A549 (cell line): ENCODE measurements at regions not wholly inside any gene's neighbourhood (a gene's known extent, or its start where the extent isn't known, plus 50 kb on each side); places are given as distances from the start of the nearest gene placed in this dataset.

Source experiments
- ATAC-seq, 2 experiments: fragments of 200-7000 bp in 1 of 2; fragments of >200 bp in 1 of 2; cut with Nextera tagmentation in 1 of 2; cut with Tn5 transposase in 1 of 2; 3 replicates each; pipeline versions ENCODE4 v1.8.0 to v1.9.1; 2018 to 2020; ENCODE audit warnings: mild to moderate bottlenecking in 1 of 2, moderate library complexity in 1 of 2
- CTCF ChIA-PET: fragments of 300-600 bp; sonication (Branson Sonifier 250); formaldehyde crosslinking; extraction: SDS; loops from one replicate; lab custom pipeline; 2021; ENCODE audit warnings: antibody characterized with exemption, inconsistent platforms; lab: Yijun Ruan, JAX
- POLR2A ChIA-PET: fragments of 350-600 bp; formaldehyde crosslinking; extraction: SDS; loops from one replicate; lab custom pipeline; 2021; ENCODE audit warnings: antibody characterized with exemption, inconsistent platforms; lab: Yijun Ruan, JAX
- DNase-seq, 2 experiments: peaks; one replicate each; pipeline versions ENCODE4 v3.0.0 to v3.0.0-alpha.2; 2011 to 2016; ENCODE audit warnings: low read depth in 1 of 2, low spot score in 1 of 2
- FAIRE-seq: peaks from 2 replicates; lab custom pipeline; 2011; peaks lifted over from hg19 to GRCh38; lab: Jason Lieb, UNC
- H3K27ac ChIP-seq, 2 experiments: fragments of >200 bp; sonication (Bioruptor Twin); formaldehyde crosslinking; 3 replicates each; pipeline ENCODE4 v1.5.1; 2016 to 2017
- H3K4me1 ChIP-seq: fragments of >200 bp; sonication (Bioruptor Twin); formaldehyde crosslinking; 3 replicates; pipeline ENCODE4 v1.6.1; 2016
- H3K4me2 ChIP-seq: fragments of >200 bp; sonication (Bioruptor Twin); formaldehyde crosslinking; 3 replicates; pipeline ENCODE4 v1.6.1; 2016
- H3K4me3 ChIP-seq: fragments of >200 bp; sonication (Bioruptor Twin); formaldehyde crosslinking; 3 replicates; pipeline ENCODE4 v1.5.1; 2016
- H3K9me3 ChIP-seq: fragments of >200 bp; sonication (Bioruptor Twin); formaldehyde crosslinking; 3 replicates; pipeline ENCODE4 v1.6.1; 2016
- BHLHE40 ChIP-seq: IDR thresholded peaks from 2 replicates; pipeline ENCODE4 v1.6.1; 2012; ENCODE audit warnings: low read depth, low read length, inconsistent platforms
- CHD4 ChIP-seq: fragments of 200-600 bp; sonication (generic); IDR thresholded peaks from 2 replicates; pipeline ENCODE4 v1.6.1; 2016; ENCODE audit warnings: antibody characterized with exemption, mild to moderate bottlenecking, borderline replicate concordance
- EHF ChIP-seq: fragments of 250-450 bp; sonication (Bioruptor Pico); IDR thresholded peaks from 2 replicates; pipeline ENCODE4 v1.5.0; 2020; ENCODE audit warnings: mild to moderate bottlenecking
- EHMT2 ChIP-seq: fragments of 200-600 bp; sonication (generic); IDR thresholded peaks from 2 replicates; pipeline ENCODE4 v1.6.1; 2016; ENCODE audit warnings: antibody characterized with exemption, low read depth, mild to moderate bottlenecking, moderate library complexity
- FOSL2 ChIP-seq, 2 experiments: fragments of 450-650 bp in 1 of 2; fragments of >200 bp in 1 of 2; sonication (Bioruptor Twin) in 1 of 2; formaldehyde crosslinking; IDR thresholded peaks; 2 replicates each; pipeline versions ENCODE4 v1.5.0 to v1.6.1; 2016 to 2020; ENCODE audit warnings: mild to moderate bottlenecking in 1 of 2, moderate library complexity in 1 of 2
- FOXS1 ChIP-seq: fragments of 250-450 bp; sonication (Bioruptor Pico); IDR thresholded peaks from 2 replicates; pipeline ENCODE4 v1.5.0; 2020; ENCODE audit warnings: mild to moderate bottlenecking, moderate library complexity
- HDAC2 ChIP-seq: fragments of 200-600 bp; sonication (generic); IDR thresholded peaks from 2 replicates; pipeline ENCODE4 v1.6.1; 2016
- HEYL ChIP-seq: fragments of 250-450 bp; sonication (Bioruptor Pico); IDR thresholded peaks from 2 replicates; pipeline ENCODE4 v1.8.0; 2021; ENCODE audit warnings: mild to moderate bottlenecking, moderate library complexity
- HOXB13 ChIP-seq: fragments of 250-450 bp; sonication (Bioruptor Pico); IDR thresholded peaks from 2 replicates; pipeline ENCODE4 v1.5.0; 2020; ENCODE audit warnings: low read depth, mild to moderate bottlenecking, moderate library complexity
- JUN ChIP-seq, 2 experiments: fragments of >200 bp; sonication (Bioruptor Twin); formaldehyde crosslinking; IDR thresholded peaks; 2 replicates in 1 of 2; 3 replicates in 1 of 2; pipeline ENCODE4 v1.6.1; 2016 to 2017
- JUNB ChIP-seq: fragments of >200 bp; sonication (Bioruptor Twin); formaldehyde crosslinking; IDR thresholded peaks from 2 replicates; pipeline ENCODE4 v1.6.1; 2016
- KDM1A ChIP-seq: fragments of 200-600 bp; sonication (generic); IDR thresholded peaks from 2 replicates; pipeline ENCODE4 v1.6.1; 2016; ENCODE audit warnings: low read depth, mild to moderate bottlenecking
- MAFK ChIP-seq: fragments of 450-650 bp; IDR thresholded peaks from 2 replicates; pipeline ENCODE4 v1.6.1; 2014; ENCODE audit not compliant: partially characterized antibody
- MAZ ChIP-seq: fragments of 150-350 bp; IDR thresholded peaks from 2 replicates; pipeline ENCODE4 v1.6.1; 2014; ENCODE audit warnings: antibody characterized with exemption, low read depth, low read length, borderline replicate concordance
- NPAS2 ChIP-seq: fragments of 250-450 bp; sonication (Bioruptor Pico); IDR thresholded peaks from 2 replicates; pipeline ENCODE4 v1.8.0; 2022; ENCODE audit warnings: mild to moderate bottlenecking, moderate library complexity, borderline replicate concordance
- PHF8 ChIP-seq: fragments of 200-600 bp; sonication (generic); IDR thresholded peaks from 2 replicates; pipeline ENCODE4 v1.6.1; 2016; ENCODE audit warnings: low read depth, mild to moderate bottlenecking, antibody characterized with exemption, moderate library complexity, borderline replicate concordance
- POLR2A ChIP-seq: IDR thresholded peaks from 2 replicates; pipeline ENCODE4 v1.6.1; 2012; ENCODE audit warnings: mild to moderate bottlenecking, low read length
- POLR2AphosphoS2 ChIP-seq: conservative IDR thresholded peaks from 2 replicates; pipeline ENCODE4 v1.6.1; 2012; ENCODE audit warnings: low read length, improper control_type of control experiment, inconsistent platforms
- RAD21 ChIP-seq, 2 experiments: fragments of >200 bp in 1 of 2; sonication (Bioruptor Twin) in 1 of 2; formaldehyde crosslinking in 1 of 2; IDR thresholded peaks in 1 of 2; conservative IDR thresholded peaks in 1 of 2; 2 replicates in 1 of 2; 3 replicates in 1 of 2; pipeline ENCODE4 v1.6.1; 2012 to 2018; ENCODE audit warnings: inconsistent platforms in 1 of 2
- TFCP2L1 ChIP-seq: fragments of 250-450 bp; sonication (Bioruptor Pico); IDR thresholded peaks from 2 replicates; pipeline ENCODE4 v1.5.0; 2021; ENCODE audit warnings: mild to moderate bottlenecking
- ZFP36 ChIP-seq: fragments of 450-650 bp; IDR thresholded peaks from 2 replicates; pipeline ENCODE4 v1.6.1; 2014; ENCODE audit warnings: borderline replicate concordance; ENCODE audit not compliant: partially characterized antibody
- ZSCAN20 ChIP-seq: fragments of 250-450 bp; sonication (Bioruptor Pico); IDR thresholded peaks from 2 replicates; pipeline ENCODE4 v1.8.0; 2022; ENCODE audit warnings: mild to moderate bottlenecking, moderate library complexity
- WGBS: methylation state at CpG from one replicate; pipeline ENCODE4 v1.1.6; 2017; ENCODE audit errors: missing lambda C conversion rate; 5-methylcytosine and 5-hydroxymethylcytosine counted together
- TF ChIP-seq, protein P1 (sequence below): fragments of >200 bp; sonication (Bioruptor Twin); formaldehyde crosslinking; IDR thresholded peaks from 2 replicates; pipeline ENCODE4 v1.6.1; 2016
- TF ChIP-seq, protein P2 (sequence below): fragments of >200 bp; sonication (Bioruptor Twin); formaldehyde crosslinking; IDR thresholded peaks from 3 replicates; pipeline ENCODE4 v1.5.1; 2016
- TF ChIP-seq, protein P3 (sequence below): fragments of 150-350 bp; IDR thresholded peaks from 2 replicates; pipeline ENCODE4 v1.6.1; 2014; ENCODE audit warnings: low read depth, mild to moderate bottlenecking, low read length

DNA sequence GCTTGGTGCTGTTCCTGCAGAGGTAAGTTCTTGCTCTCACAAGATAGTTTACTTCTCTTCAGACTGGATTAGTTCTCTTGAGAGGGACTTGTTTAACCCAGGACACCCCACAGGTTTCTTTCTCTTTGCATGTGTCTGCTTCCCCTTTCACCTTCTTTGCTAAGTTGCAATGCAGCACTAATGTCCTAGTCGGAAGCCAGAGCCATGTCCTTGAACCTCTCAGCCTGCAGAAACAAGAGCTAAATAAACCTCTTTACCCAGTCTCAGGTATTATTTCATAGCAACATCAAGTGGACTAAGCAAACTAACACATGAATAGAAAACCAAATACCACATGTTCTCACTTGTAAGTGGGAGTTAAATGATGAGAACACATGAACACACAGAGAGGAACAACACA is 915.2 kb downstream of the NSUN3 start:
- no peak for TF ChIP-seq BHLHE40
- TF ChIP-seq FOXS1 (CRISPR knock-in tag): no peak
- no peak for TF ChIP-seq HOXB13 (CRISPR knock-in tag)
- TF ChIP-seq MAZ: no peak
- TF ChIP-seq HEYL: no peak
- TF ChIP-seq JUN (IDR thresholded peaks at IDR 0.05): no peak
- no peak for TF ChIP-seq ZSCAN20 (CRISPR knock-in tag)
- no peak for TF ChIP-seq ZFP36
- no peak for TF ChIP-seq PHF8
- TF ChIP-seq FOSL2 (IDR thresholded peaks at IDR 0.05): no peak
- TF ChIP-seq FOSL2 (CRISPR knock-in tag; IDR thresholded peaks at IDR 0.05): no peak
- CTCF ChIA-PET: no interaction called here
- WGBS: 67% methylated on average over 1 of the region's 1 CpG

DNA sequence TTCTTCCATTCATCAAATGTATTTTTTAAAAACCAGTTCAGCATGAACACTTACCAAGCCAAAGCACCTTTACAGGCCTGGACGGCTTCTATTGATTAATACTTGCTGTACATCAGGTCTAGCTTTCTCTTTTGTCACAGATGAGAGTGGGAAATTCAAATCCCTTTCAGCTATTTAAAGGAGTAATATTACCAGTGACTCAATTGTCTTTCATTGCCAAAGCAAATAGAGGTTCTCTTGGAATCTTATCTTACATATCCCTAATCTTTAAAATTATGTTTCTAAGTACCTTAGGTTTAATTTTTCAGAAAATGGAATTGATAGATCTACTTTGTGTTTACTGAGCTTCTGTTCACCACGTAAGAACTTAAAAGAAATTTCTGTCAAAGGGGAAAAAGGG is 922.9 kb downstream of the NSUN3 start:
- no peak for ATAC-seq
- POLR2A ChIA-PET: no interaction called here

More for the DNA sequence above, 915.2 kb downstream of the NSUN3 start:
- DNase-seq (no peak), ATAC-seq (no peak), FAIRE-seq (no peak)
- no peaks in the 10 kb centered on the region for H3K9me3 ChIP-seq
- H3K4me1 ChIP-seq: no peaks in the 10 kb centered on the region
- no peak overlapping the region for H3K4me2 ChIP-seq
- POLR2A ChIA-PET: no interaction called here
- no peak overlapping the region for H3K4me3 ChIP-seq
- no peak overlapping the region for H3K27ac ChIP-seq

DNA sequence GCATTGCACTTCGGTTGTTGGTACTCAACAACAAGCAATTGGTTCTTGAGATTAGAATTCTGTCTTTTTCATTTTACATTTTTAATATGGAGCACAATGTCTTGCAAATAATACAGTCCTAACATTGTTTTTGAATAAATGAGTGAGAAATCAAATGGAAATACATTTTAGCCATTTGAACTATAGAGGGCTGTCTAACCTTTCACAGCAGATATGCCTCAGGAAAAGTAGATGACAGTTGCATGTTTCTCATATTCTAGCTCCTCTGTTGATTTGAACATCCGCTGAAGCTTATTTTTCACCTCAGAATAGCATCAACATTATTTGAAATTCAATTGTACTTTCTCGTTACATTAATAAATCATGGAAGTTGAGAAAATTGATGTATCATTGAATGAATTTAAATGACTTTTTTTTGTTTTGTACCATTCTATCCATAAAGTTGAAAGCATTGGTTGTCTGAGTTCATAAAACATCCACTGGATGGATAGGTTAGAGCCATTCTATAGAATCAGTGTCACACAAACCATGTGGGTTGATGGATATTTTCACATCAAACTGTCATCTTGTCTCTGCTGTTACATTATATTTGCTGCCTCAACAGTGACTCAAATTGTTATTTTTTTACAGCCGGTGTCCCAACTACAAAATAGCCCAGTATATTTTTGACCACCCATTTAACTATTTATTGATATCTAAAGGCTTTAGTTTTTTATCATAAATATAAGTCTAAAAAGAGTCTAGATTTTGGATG is 928.3 kb downstream of the NSUN3 start:
- Histone ChIP-seq H3K27ac (no peak overlapping the region), H3K9me3 (no peaks in the 10 kb centered on the region), H3K4me1 (no peaks in the 10 kb centered on the region), H3K4me3 (no peak overlapping the region), H3K4me2 (no peak overlapping the region)
- DNase-seq (no peak), ATAC-seq (no peak), FAIRE-seq (no peak)
- 46% methylated on average over 4 of the region's 4 CpGs for WGBS
- ChIA-PET CTCF (no interaction called here), POLR2A (no interaction called here)
- TF ChIP-seq KDM1A (no peak), RAD21 (conservative IDR thresholded peaks at IDR 0.05 in 1 of 2, IDR thresholded peaks at IDR 0.05 in 1 of 2) (peak; percentile 11 to 30; a peak in 1 of 5 replicates)

More for the DNA sequence above, 922.9 kb downstream of the NSUN3 start:
- FAIRE-seq (no peak), DNase-seq (no peak)
- Histone ChIP-seq H3K4me1 (no peaks in the 10 kb centered on the region), H3K9me3 (no peaks in the 10 kb centered on the region), H3K4me3 (no peak overlapping the region), H3K4me2 (no peak overlapping the region), H3K27ac (no peak overlapping the region)
- CTCF ChIA-PET: no interaction called here
- TF ChIP-seq MAFK (no peak), HDAC2 (no peak), EHF (CRISPR knock-in tag) (no peak), FOXS1 (CRISPR knock-in tag) (no peak), PHF8 (no peak)
- TF ChIP-seq, protein P1, sequence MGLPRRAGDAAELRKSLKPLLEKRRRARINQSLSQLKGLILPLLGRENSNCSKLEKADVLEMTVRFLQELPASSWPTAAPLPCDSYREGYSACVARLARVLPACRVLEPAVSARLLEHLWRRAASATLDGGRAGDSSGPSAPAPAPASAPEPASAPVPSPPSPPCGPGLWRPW: no peak
- 21% methylated on average over 2 of the region's 2 CpGs for WGBS

DNA sequence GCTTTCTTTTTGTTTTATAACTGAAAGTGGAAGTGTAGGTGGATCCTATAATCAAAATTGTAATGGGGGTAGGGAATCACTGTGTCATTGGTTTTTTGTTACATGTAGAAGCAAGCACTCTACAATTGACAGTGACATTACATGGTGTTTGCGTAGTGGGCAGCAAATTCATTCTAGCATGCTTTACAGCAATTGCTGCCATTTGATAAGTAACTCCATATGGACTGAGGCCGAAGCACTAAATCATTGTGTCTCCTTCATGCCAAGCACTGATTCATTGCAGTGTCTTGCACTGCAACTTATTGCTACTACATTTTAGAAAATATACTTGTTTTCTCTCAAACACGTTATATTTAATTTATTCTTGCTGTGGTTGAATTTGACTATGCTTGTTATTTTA is 933.9 kb downstream of the NSUN3 start:
- Histone ChIP-seq H3K4me3 (no peak overlapping the region), H3K27ac (no peak overlapping the region), H3K4me2 (no peak overlapping the region), H3K9me3 (no peaks in the 10 kb centered on the region), H3K4me1 (no peaks in the 10 kb centered on the region)
- no peak for FAIRE-seq
- ATAC-seq: no peak
- WGBS: 53% methylated on average over 3 of the region's 3 CpGs
- TF ChIP-seq NPAS2 (no peak), TFCP2L1 (CRISPR knock-in tag) (no peak), POLR2A (no peak), POLR2AphosphoS2 (no peak), MAZ (no peak), JUNB (no peak), EHMT2 (no peak), BHLHE40 (no peak), ZFP36 (no peak), CHD4 (no peak)
- TF ChIP-seq, protein P2, sequence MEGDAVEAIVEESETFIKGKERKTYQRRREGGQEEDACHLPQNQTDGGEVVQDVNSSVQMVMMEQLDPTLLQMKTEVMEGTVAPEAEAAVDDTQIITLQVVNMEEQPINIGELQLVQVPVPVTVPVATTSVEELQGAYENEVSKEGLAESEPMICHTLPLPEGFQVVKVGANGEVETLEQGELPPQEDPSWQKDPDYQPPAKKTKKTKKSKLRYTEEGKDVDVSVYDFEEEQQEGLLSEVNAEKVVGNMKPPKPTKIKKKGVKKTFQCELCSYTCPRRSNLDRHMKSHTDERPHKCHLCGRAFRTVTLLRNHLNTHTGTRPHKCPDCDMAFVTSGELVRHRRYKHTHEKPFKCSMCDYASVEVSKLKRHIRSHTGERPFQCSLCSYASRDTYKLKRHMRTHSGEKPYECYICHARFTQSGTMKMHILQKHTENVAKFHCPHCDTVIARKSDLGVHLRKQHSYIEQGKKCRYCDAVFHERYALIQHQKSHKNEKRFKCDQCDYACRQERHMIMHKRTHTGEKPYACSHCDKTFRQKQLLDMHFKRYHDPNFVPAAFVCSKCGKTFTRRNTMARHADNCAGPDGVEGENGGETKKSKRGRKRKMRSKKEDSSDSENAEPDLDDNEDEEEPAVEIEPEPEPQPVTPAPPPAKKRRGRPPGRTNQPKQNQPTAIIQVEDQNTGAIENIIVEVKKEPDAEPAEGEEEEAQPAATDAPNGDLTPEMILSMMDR: no peak
- TF ChIP-seq, protein P3, sequence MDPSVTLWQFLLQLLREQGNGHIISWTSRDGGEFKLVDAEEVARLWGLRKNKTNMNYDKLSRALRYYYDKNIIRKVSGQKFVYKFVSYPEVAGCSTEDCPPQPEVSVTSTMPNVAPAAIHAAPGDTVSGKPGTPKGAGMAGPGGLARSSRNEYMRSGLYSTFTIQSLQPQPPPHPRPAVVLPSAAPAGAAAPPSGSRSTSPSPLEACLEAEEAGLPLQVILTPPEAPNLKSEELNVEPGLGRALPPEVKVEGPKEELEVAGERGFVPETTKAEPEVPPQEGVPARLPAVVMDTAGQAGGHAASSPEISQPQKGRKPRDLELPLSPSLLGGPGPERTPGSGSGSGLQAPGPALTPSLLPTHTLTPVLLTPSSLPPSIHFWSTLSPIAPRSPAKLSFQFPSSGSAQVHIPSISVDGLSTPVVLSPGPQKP: no peak
- no peak for DNase-seq
- POLR2A ChIA-PET: no interaction called here
- CTCF ChIA-PET: no interaction called here
